ENCODE measurements at regions not wholly inside any gene's neighbourhood (a gene's known extent, or its start where the extent isn't known, plus 50 kb on each side); places are given as distances from the start of the nearest gene placed in this dataset.
"Not testable (repeated sequence)": the region's sequence is repeated elsewhere in the genome, so short reads cannot be mapped to it uniquely, and the experiment has no call there.

GRCh38 chr4:156158747-156159146 is 205.1 kb upstream of the CTSO start:
- no peak for DNase-seq

GRCh38 chr4:156154978-156155377 is 201.3 kb upstream of the CTSO start:
- DNase-seq: no peak

GRCh38 chr4:156146571-156146970 is 192.9 kb upstream of the CTSO start:
- no peak for DNase-seq

GRCh38 chr4:156144961-156145360 is 191.3 kb upstream of the CTSO start:
- no peak for DNase-seq

GRCh38 chr4:156138781-156139280 is 185.2 kb upstream of the CTSO start:
- no peak for DNase-seq

GRCh38 chr4:156137679-156138473 is 184.2 kb upstream of the CTSO start:
- DNase-seq: no peak

GRCh38 chr4:156132196-156132595 is 178.5 kb upstream of the CTSO start:
- no peak for DNase-seq

- no peak for DNase-seq
Observed at GRCh38 chr4:156128616-156129015, 174.9 kb upstream of the CTSO start.

GRCh38 chr4:156118507-156119220 is 165.0 kb upstream of the CTSO start:
- DNase-seq: no peak

GRCh38 chr4:156117743-156118142 is 164.1 kb upstream of the CTSO start:
- no peak for DNase-seq

- no peak for DNase-seq
Observed at GRCh38 chr4:156116991-156117390, 163.3 kb upstream of the CTSO start.

GRCh38 chr4:156113138-156113765 is 159.6 kb upstream of the CTSO start:
- DNase-seq: no peak

- DNase-seq: no peak
Observed at GRCh38 chr4:156111686-156112085, 158.0 kb upstream of the CTSO start.

GRCh38 chr4:156109943-156110900 is 156.6 kb upstream of the CTSO start:
- no peak for DNase-seq

- DNase-seq: not testable (repeated sequence)
Observed at GRCh38 chr4:156109087-156109486, 155.4 kb upstream of the CTSO start.

GRCh38 chr4:156103311-156103710 is 149.6 kb upstream of the CTSO start:
- no peak for DNase-seq

GRCh38 chr4:156102411-156102810 is 148.7 kb upstream of the CTSO start:
- no peak for DNase-seq

GRCh38 chr4:156101571-156101970 is 147.9 kb upstream of the CTSO start:
- no peak for DNase-seq

- DNase-seq: no peak
Observed at GRCh38 chr4:156100651-156101050, 147.0 kb upstream of the CTSO start.

GRCh38 chr4:156098805-156099204 is 145.1 kb upstream of the CTSO start:
- no peak for DNase-seq

- no peak for DNase-seq
Observed at GRCh38 chr4:156085100-156085499, 131.4 kb upstream of the CTSO start.

- no peak for DNase-seq
Observed at GRCh38 chr4:156084373-156084772, 130.7 kb upstream of the CTSO start.
